Stimulated activated CD8-positive, alpha-beta memory T cell treated with anti-CD3 and anti-CD28 coated beads, Interleukin-12 subunit alpha, Interleukin-12 subunit beta, amount 100 ng/mL, for 24 hours (primary cell): ENCODE measurements at regions not wholly inside any gene's neighbourhood (a gene's known extent, or its start where the extent isn't known, plus 50 kb on each side); places are given as distances from the start of the nearest gene placed in this dataset.
A peak's percentile ranks its signal among the peaks of the same experiment; 100 is the strongest.

ENCODE experiments used
- DNase-seq: peaks from one replicate; pipeline ENCODE4 v3.0.0-alpha.2; 2020; ENCODE audit errors: extremely low read depth

- no peak for DNase-seq
Observed at GRCh38 chr2:226652983-226653765, 146.4 kb downstream of the IRS1 start.

GRCh38 chr2:226652369-226652768, 147.3 kb downstream of the IRS1 start:
- no peak for DNase-seq

- peak; percentile 5 for DNase-seq
Observed at GRCh38 chr2:226649871-226650660, 149.6 kb downstream of the IRS1 start.

- DNase-seq, result no peak
Observed at GRCh38 chr2:226649201-226649600, 150.4 kb downstream of the IRS1 start.

GRCh38 chr2:226647621-226648518, 151.8 kb downstream of the IRS1 start:
- DNase-seq, result no peak

- no peak for DNase-seq
Observed at GRCh38 chr2:226644399-226644865, 155.2 kb downstream of the IRS1 start.

- no peak for DNase-seq
Observed at GRCh38 chr2:226643946-226644282, 155.7 kb downstream of the IRS1 start.

- no peak for DNase-seq
Observed at GRCh38 chr2:226643030-226643945, 156.3 kb downstream of the IRS1 start.

GRCh38 chr2:226641008-226641407, 158.6 kb downstream of the IRS1 start:
- no peak for DNase-seq

GRCh38 chr2:226640501-226640900, 159.1 kb downstream of the IRS1 start:
- DNase-seq, result no peak

GRCh38 chr2:226639550-226639949, 160.1 kb downstream of the IRS1 start:
- no peak for DNase-seq

- no peak for DNase-seq
Observed at GRCh38 chr2:226638576-226638975, 161.0 kb downstream of the IRS1 start.

GRCh38 chr2:226637383-226637782, 162.2 kb downstream of the IRS1 start:
- DNase-seq, result no peak

GRCh38 chr2:226636586-226636985, 163.0 kb downstream of the IRS1 start:
- DNase-seq, result no peak

GRCh38 chr2:226634943-226635604, 164.5 kb downstream of the IRS1 start:
- DNase-seq, result no peak

- DNase-seq, result no peak
Observed at GRCh38 chr2:226631671-226632070, 167.9 kb downstream of the IRS1 start.

- no peak for DNase-seq
Observed at GRCh38 chr2:226631187-226631586, 168.4 kb downstream of the IRS1 start.

- DNase-seq, result no peak
Observed at GRCh38 chr2:226625946-226626345, 173.7 kb downstream of the IRS1 start.

GRCh38 chr2:226623587-226624368, 175.8 kb downstream of the IRS1 start:
- no peak for DNase-seq

- DNase-seq, result no peak
Observed at GRCh38 chr2:226622484-226622883, 177.1 kb downstream of the IRS1 start.
